HEK293 (cell line): ENCODE measurements at regions not wholly inside any gene's neighbourhood (a gene's known extent, or its start where the extent isn't known, plus 50 kb on each side); places are given as distances from the start of the nearest gene placed in this dataset.

Experiments used
- CTCF ChIA-PET: fragments of 350-600 bp; formaldehyde crosslinking; extraction: SDS; loops from one replicate; lab custom pipeline; 2021; ENCODE audit warnings: antibody characterized with exemption; lab: Yijun Ruan, JAX
- POLR2A ChIA-PET: fragments of 300-600 bp; formaldehyde crosslinking; extraction: SDS; loops from one replicate; lab custom pipeline; 2020; ENCODE audit warnings: antibody characterized with exemption, inconsistent platforms; lab: Yijun Ruan, JAX
- H3K27ac ChIP-seq: fragments of 200-500 bp; sonication (Bioruptor generic); 2 replicates; pipeline ENCODE4 v1.5.1; 2014; ENCODE audit warnings: low read depth, low read length, control low read depth, inconsistent platforms; ENCODE audit errors: extremely low read depth
- H3K36me3 ChIP-seq, 2 experiments: fragments of 200-500 bp in 1 of 2; sonication (Bioruptor generic) in 1 of 2; 1 replicate in 1 of 2; 2 replicates in 1 of 2; pipeline ENCODE4 v1.5.1; 2014 to 2017; ENCODE audit warnings: inconsistent platforms in 2 of 2, low read length in 2 of 2; ENCODE audit not compliant: control insufficient read depth in 2 of 2, insufficient read depth in 1 of 2
- H3K4me1 ChIP-seq: fragments of 200-500 bp; sonication (Bioruptor generic); 2 replicates; pipeline ENCODE4 v1.5.1; 2014; ENCODE audit warnings: mild to moderate bottlenecking, low read length, inconsistent platforms; ENCODE audit not compliant: control insufficient read depth, insufficient read depth
- H3K4me3 ChIP-seq: 2 replicates; pipeline ENCODE4 v1.5.1; 2011; ENCODE audit warnings: low read depth, mild to moderate bottlenecking, control low read depth, low read length, moderate library complexity
- H3K9me3 ChIP-seq: fragments of 200-500 bp; sonication (Bioruptor generic); 2 replicates; pipeline ENCODE4 v1.5.1; 2014; ENCODE audit warnings: low read depth, low read length, inconsistent platforms; ENCODE audit not compliant: control insufficient read depth, insufficient read depth
- MEIS1 ChIP-seq: sonication (generic); formaldehyde crosslinking; IDR thresholded peaks from 2 replicates; pipeline ENCODE4 v1.8.1; 2022; ENCODE audit warnings: missing genetic modification reagents, mild to moderate bottlenecking, borderline replicate concordance
- RBAK ChIP-seq: fragments of 450-650 bp; formaldehyde crosslinking; IDR thresholded peaks from 2 replicates; pipeline ENCODE4 v1.5.1; 2016; ENCODE audit warnings: missing biosample characterization, missing genetic modification characterization
- SP3 ChIP-seq: fragments of 450-650 bp; formaldehyde crosslinking; IDR thresholded peaks from 2 replicates; pipeline ENCODE4 v1.5.1; 2016; ENCODE audit warnings: missing biosample characterization, missing genetic modification characterization
- ZFP3 ChIP-seq: fragments of 450-650 bp; formaldehyde crosslinking; IDR thresholded peaks from 2 replicates; pipeline ENCODE4 v1.5.1; 2016; ENCODE audit warnings: low read depth, missing biosample characterization, missing genetic modification characterization
- ZNF146 ChIP-seq: fragments of 450-650 bp; formaldehyde crosslinking; IDR thresholded peaks from 2 replicates; pipeline ENCODE4 v1.5.1; 2016; ENCODE audit warnings: missing biosample characterization, missing genetic modification characterization
- ZNF16 ChIP-seq: fragments of 450-650 bp; formaldehyde crosslinking; IDR thresholded peaks from 2 replicates; pipeline ENCODE4 v1.5.1; 2016; ENCODE audit warnings: low read depth, missing biosample characterization, missing genetic modification characterization
- ZNF596 ChIP-seq: fragments of 450-650 bp; IDR thresholded peaks from 2 replicates; pipeline ENCODE4 v1.5.0; 2018; ENCODE audit warnings: missing biosample characterization, mild to moderate bottlenecking, missing genetic modification characterization, moderate library complexity
- ZNF792 ChIP-seq: fragments of 450-650 bp; formaldehyde crosslinking; IDR thresholded peaks from 2 replicates; pipeline ENCODE4 v1.5.1; 2016; ENCODE audit warnings: missing biosample characterization, missing genetic modification characterization
- TF ChIP-seq, protein P1 (sequence below): fragments of 450-650 bp; IDR thresholded peaks from 2 replicates; pipeline ENCODE4 v1.5.1; 2018; ENCODE audit warnings: missing biosample characterization, mild to moderate bottlenecking, missing genetic modification characterization
- TF ChIP-seq, protein P2 (sequence below): fragments of 450-650 bp; formaldehyde crosslinking; IDR thresholded peaks from 2 replicates; pipeline ENCODE4 v1.5.1; 2016; ENCODE audit warnings: missing biosample characterization, missing genetic modification characterization
- TF ChIP-seq, protein P3 (sequence below): fragments of 450-650 bp; formaldehyde crosslinking; IDR thresholded peaks from 2 replicates; pipeline ENCODE4 v1.5.1; 2016; ENCODE audit warnings: missing biosample characterization, missing genetic modification characterization
- TF ChIP-seq, protein P4 (sequence below): fragments of 450-650 bp; formaldehyde crosslinking; IDR thresholded peaks from 2 replicates; pipeline ENCODE4 v1.5.1; 2016; ENCODE audit warnings: missing biosample characterization, missing genetic modification characterization

DNA sequence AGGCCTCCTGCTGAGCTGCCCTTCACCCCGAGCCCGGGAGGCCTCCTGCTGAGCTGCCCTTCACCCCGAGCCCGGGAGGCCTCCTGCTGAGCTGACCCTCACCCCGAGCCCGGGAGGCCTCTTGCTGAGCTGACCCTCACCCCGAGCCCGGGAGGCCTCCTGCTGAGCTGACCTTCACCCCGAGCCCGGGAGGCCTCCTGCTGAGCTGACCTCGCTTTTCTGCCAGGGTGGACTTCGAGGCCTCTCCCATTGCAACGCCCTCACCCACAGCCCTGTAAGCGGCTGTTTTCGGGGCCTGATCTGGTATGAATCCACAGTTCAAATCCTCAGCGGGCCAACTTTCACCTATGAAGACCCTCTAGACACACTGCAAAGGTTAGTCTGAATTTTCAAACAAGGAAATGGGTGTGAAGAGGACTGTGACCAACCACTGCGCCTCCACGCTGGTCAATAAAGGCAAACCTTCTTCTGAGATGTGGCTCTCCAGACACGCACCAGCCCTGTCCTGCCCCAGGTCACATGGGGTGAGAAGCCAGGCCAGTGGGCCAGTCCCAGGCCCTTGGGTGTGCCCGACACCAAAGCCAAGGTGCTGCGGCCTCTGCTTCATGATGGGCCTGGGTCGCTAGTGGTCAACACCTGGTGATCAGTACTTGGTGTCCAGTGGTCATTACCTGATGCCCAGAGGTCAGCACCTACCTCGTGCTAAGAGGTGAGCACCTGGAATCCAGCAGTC is 225.1 kb upstream of the SALL3 start (continued):
- TF ChIP-seq, protein P1, sequence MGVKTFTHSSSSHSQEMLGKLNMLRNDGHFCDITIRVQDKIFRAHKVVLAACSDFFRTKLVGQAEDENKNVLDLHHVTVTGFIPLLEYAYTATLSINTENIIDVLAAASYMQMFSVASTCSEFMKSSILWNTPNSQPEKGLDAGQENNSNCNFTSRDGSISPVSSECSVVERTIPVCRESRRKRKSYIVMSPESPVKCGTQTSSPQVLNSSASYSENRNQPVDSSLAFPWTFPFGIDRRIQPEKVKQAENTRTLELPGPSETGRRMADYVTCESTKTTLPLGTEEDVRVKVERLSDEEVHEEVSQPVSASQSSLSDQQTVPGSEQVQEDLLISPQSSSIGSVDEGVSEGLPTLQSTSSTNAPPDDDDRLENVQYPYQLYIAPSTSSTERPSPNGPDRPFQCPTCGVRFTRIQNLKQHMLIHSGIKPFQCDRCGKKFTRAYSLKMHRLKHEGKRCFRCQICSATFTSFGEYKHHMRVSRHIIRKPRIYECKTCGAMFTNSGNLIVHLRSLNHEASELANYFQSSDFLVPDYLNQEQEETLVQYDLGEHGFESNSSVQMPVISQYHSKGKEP (tag by site-specific recombination): no peak
- TF ChIP-seq, protein P2, sequence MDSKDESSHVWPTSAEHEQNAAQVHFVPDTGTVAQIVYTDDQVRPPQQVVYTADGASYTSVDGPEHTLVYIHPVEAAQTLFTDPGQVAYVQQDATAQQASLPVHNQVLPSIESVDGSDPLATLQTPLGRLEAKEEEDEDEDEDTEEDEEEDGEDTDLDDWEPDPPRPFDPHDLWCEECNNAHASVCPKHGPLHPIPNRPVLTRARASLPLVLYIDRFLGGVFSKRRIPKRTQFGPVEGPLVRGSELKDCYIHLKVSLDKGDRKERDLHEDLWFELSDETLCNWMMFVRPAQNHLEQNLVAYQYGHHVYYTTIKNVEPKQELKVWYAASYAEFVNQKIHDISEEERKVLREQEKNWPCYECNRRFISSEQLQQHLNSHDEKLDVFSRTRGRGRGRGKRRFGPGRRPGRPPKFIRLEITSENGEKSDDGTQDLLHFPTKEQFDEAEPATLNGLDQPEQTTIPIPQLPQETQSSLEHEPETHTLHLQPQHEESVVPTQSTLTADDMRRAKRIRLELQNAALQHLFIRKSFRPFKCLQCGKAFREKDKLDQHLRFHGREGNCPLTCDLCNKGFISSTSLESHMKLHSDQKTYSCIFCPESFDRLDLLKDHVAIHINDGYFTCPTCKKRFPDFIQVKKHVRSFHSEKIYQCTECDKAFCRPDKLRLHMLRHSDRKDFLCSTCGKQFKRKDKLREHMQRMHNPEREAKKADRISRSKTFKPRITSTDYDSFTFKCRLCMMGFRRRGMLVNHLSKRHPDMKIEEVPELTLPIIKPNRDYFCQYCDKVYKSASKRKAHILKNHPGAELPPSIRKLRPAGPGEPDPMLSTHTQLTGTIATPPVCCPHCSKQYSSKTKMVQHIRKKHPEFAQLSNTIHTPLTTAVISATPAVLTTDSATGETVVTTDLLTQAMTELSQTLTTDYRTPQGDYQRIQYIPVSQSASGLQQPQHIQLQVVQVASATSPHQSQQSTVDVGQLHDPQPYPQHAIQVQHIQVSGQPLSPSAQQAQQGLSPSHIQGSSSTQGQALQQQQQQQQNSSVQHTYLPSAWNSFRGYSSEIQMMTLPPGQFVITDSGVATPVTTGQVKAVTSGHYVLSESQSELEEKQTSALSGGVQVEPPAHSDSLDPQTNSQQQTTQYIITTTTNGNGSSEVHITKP (tag by site-specific recombination): no peak

DNA sequence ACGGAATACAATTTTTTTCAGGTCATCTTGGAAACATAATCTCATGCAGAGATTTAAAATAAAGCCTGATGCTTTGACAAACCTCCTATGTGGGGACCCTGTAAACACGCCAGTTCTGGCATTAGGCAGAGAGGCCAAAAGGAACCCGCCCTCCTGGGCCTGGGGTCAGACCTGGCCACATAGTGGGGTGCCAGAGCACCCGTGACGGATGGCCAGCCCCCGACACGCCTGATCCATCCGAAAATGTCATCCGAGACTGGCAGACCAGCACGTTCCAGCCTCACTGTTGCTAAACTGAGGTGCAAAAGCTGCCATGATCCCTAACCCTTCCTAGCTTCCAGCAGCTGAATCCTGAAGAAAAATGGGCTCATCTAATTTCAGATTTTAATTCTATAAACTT is 222.6 kb upstream of the SALL3 start:
- H3K4me3 ChIP-seq: no peak overlapping the region
- ChIA-PET POLR2A (no interaction called here), CTCF (no interaction called here)
- no peaks in the 10 kb centered on the region for H3K9me3 ChIP-seq
- TF ChIP-seq, protein P3, sequence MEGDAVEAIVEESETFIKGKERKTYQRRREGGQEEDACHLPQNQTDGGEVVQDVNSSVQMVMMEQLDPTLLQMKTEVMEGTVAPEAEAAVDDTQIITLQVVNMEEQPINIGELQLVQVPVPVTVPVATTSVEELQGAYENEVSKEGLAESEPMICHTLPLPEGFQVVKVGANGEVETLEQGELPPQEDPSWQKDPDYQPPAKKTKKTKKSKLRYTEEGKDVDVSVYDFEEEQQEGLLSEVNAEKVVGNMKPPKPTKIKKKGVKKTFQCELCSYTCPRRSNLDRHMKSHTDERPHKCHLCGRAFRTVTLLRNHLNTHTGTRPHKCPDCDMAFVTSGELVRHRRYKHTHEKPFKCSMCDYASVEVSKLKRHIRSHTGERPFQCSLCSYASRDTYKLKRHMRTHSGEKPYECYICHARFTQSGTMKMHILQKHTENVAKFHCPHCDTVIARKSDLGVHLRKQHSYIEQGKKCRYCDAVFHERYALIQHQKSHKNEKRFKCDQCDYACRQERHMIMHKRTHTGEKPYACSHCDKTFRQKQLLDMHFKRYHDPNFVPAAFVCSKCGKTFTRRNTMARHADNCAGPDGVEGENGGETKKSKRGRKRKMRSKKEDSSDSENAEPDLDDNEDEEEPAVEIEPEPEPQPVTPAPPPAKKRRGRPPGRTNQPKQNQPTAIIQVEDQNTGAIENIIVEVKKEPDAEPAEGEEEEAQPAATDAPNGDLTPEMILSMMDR: no peak
- no peak for TF ChIP-seq ZNF16
- TF ChIP-seq ZNF596: no peak
- no peak for TF ChIP-seq ZNF792 (tag by site-specific recombination)
- no peak overlapping the region for H3K27ac ChIP-seq
- no peaks in the 10 kb centered on the region for H3K36me3 ChIP-seq
- H3K4me1 ChIP-seq: no peaks in the 10 kb centered on the region

DNA sequence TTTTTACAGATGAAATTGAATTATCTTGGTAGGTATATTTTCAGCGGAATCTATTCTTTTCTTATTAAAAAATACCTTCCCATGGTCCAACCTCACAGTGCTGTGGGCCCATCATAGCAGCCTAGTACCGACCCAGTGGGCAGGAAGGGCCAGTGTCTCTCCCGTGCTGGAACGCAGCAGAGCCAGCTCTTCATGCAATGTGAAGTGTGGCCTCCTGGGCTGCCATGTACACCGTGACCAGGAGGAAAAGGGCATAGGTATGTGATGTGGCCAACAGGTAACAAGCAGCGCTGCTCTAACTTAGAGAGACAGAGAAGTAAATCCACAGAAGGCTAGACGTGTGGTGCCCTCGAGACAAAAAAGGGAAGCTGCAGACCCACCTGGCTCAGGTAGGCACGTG is 221.1 kb upstream of the SALL3 start:
- ChIA-PET CTCF (interaction anchor here (0.6 kb wide), 1 partner anchor 240 kb away, joined by 3 read pairs; no protein-coding TSS in a partner anchor), POLR2A (no interaction called here)
- H3K27ac ChIP-seq: no peak overlapping the region
- no peaks in the 10 kb centered on the region for H3K36me3 ChIP-seq
- H3K4me1 ChIP-seq: no peaks in the 10 kb centered on the region
- TF ChIP-seq MEIS1 (CRISPR knock-in tag) (no peak), RBAK (no peak), ZFP3 (tag by site-specific recombination) (no peak), ZNF146 (tag by site-specific recombination) (no peak), SP3 (no peak)
- TF ChIP-seq, protein P4, sequence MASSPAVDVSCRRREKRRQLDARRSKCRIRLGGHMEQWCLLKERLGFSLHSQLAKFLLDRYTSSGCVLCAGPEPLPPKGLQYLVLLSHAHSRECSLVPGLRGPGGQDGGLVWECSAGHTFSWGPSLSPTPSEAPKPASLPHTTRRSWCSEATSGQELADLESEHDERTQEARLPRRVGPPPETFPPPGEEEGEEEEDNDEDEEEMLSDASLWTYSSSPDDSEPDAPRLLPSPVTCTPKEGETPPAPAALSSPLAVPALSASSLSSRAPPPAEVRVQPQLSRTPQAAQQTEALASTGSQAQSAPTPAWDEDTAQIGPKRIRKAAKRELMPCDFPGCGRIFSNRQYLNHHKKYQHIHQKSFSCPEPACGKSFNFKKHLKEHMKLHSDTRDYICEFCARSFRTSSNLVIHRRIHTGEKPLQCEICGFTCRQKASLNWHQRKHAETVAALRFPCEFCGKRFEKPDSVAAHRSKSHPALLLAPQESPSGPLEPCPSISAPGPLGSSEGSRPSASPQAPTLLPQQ (tag by site-specific recombination): no peak
- no peak overlapping the region for H3K4me3 ChIP-seq
- H3K9me3 ChIP-seq: no peaks in the 10 kb centered on the region
